ENCODE measurements at regions not wholly inside any gene's neighbourhood (a gene's known extent, or its start where the extent isn't known, plus 50 kb on each side); places are given as distances from the start of the nearest gene placed in this dataset.

- no peak for TF ChIP-seq CTCF (IDR thresholded peaks at IDR 0.05; ENCODE audit: low read length)
- TF ChIP-seq EZH2 (IDR thresholded peaks at IDR 0.05; ENCODE audit: borderline replicate concordance, low read length), result no peak
These were observed 55.9 kb upstream of the PTGFRN start for GRCh38 chr1:116853680-116854402.

Data from OCI-LY1 (cell line).